ENCODE measurements at regions not wholly inside any gene's neighbourhood (a gene's known extent, or its start where the extent isn't known, plus 50 kb on each side); places are given as distances from the start of the nearest gene placed in this dataset.

DNA sequence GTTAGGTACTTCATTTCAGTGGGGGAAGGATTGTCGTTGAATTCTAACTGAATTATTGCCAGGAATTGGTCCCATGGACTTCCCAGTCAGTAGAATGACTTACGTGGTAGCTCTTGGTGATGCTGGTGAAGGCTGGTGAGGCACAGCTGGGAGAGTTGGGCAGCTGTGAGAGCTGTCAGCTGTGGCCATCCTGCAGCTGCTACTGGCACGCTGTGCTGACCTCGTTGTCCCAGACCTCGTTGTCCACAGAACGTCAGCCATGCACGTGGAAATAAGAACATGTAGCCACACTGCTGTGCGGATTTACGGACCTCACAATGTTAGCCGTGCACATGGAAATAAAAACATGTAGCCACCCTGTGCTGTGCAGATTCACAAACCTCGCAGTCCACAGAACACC lies 102.3 kb downstream of the NPIPB11 start:
- Histone ChIP-seq H3K36me3 (ENCODE audit: control insufficient read depth in 2 of 2, insufficient read depth in 2 of 2, low read length in 1 of 2) (no peaks in the 10 kb centered on the region), H2AFZ (ENCODE audit: control insufficient read depth, low read depth, low read length) (no peak overlapping the region), H3K4me3 (no peak overlapping the region), H3K79me2 (ENCODE audit: control insufficient read depth, insufficient read depth, low read length) (no peaks in the 10 kb centered on the region), H3K4me2 (ENCODE audit: control insufficient read depth, insufficient read depth) (no peak overlapping the region), H3K27ac (ENCODE audit: control insufficient read depth, insufficient read depth) (no peak overlapping the region), H4K20me1 (ENCODE audit: control insufficient read depth, insufficient read depth) (no peaks in the 10 kb centered on the region; the same call in 1 of the 2 replicates), H3K4me1 (ENCODE audit: control insufficient read depth, insufficient read depth, low read length) (no peaks in the 10 kb centered on the region), H3K9ac (ENCODE audit: control insufficient read depth, insufficient read depth, low read length) (no peak overlapping the region), H3K27me3 (replicated peaks in 1 of 2; ENCODE audit: control insufficient read depth in 2 of 2, insufficient read depth in 2 of 2, low read length in 1 of 2) (no peaks in the 10 kb centered on the region), H3K9me3 (replicated peaks; ENCODE audit: control insufficient read depth, insufficient read depth, low read length) (no peaks in the 10 kb centered on the region)
- ChIA-PET RAD21 (ENCODE audit: unreplicated experiment) (no interaction called here), POLR2A (no interaction called here), SMC1A (ENCODE audit: uncharacterized antibody, unreplicated experiment) (no interaction called here), CTCF (no interaction called here)
- ATAC-seq (no peak), DNase-seq (ENCODE audit: low read depth, low spot score) (no peak), FAIRE-seq (no peak)
- WGBS (ENCODE audit: insufficient coverage, insufficient replicate concordance, low lambda C conversion rate, missing lambda C conversion rate), result 20% methylated on average over 11 of the region's 11 CpGs
- no TSS peak for BruUV-seq (replicated peaks)
- TF ChIP-seq CBX3 (IDR thresholded peaks at IDR 0.05; ENCODE audit: borderline replicate concordance, low read depth) (no peak), IKZF1 (conservative IDR thresholded peaks at IDR 0.05) (no peak), KDM1A (IDR thresholded peaks at IDR 0.05; ENCODE audit: borderline replicate concordance) (no peak), MYB (IDR thresholded peaks at IDR 0.05; ENCODE audit: borderline replicate concordance, low read depth, low read length) (no peak), BACH1 (IDR thresholded peaks at IDR 0.05; ENCODE audit: borderline replicate concordance) (no peak), SPI1 (IDR thresholded peaks at IDR 0.05; ENCODE audit: borderline replicate concordance, insufficient read depth, low read depth, low read length) (no peak)
- TF ChIP-seq, protein P1, sequence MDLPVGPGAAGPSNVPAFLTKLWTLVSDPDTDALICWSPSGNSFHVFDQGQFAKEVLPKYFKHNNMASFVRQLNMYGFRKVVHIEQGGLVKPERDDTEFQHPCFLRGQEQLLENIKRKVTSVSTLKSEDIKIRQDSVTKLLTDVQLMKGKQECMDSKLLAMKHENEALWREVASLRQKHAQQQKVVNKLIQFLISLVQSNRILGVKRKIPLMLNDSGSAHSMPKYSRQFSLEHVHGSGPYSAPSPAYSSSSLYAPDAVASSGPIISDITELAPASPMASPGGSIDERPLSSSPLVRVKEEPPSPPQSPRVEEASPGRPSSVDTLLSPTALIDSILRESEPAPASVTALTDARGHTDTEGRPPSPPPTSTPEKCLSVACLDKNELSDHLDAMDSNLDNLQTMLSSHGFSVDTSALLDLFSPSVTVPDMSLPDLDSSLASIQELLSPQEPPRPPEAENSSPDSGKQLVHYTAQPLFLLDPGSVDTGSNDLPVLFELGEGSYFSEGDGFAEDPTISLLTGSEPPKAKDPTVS (IDR thresholded peaks at IDR 0.05; ENCODE audit: low read depth, low read length), result no peak
- TF ChIP-seq, protein P2, sequence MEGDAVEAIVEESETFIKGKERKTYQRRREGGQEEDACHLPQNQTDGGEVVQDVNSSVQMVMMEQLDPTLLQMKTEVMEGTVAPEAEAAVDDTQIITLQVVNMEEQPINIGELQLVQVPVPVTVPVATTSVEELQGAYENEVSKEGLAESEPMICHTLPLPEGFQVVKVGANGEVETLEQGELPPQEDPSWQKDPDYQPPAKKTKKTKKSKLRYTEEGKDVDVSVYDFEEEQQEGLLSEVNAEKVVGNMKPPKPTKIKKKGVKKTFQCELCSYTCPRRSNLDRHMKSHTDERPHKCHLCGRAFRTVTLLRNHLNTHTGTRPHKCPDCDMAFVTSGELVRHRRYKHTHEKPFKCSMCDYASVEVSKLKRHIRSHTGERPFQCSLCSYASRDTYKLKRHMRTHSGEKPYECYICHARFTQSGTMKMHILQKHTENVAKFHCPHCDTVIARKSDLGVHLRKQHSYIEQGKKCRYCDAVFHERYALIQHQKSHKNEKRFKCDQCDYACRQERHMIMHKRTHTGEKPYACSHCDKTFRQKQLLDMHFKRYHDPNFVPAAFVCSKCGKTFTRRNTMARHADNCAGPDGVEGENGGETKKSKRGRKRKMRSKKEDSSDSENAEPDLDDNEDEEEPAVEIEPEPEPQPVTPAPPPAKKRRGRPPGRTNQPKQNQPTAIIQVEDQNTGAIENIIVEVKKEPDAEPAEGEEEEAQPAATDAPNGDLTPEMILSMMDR (IDR thresholded peaks at IDR 0.05 in 2 of 3, conservative IDR thresholded peaks at IDR 0.05 in 1 of 3; ENCODE audit: control insufficient read depth in 2 of 3, extremely low read depth in 1 of 3, insufficient read depth in 1 of 3, low read depth in 3 of 3, low read length in 3 of 3), result no peak
- TF ChIP-seq, protein P3, sequence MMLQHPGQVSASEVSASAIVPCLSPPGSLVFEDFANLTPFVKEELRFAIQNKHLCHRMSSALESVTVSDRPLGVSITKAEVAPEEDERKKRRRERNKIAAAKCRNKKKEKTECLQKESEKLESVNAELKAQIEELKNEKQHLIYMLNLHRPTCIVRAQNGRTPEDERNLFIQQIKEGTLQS (IDR thresholded peaks at IDR 0.05; ENCODE audit: borderline replicate concordance, extremely low read depth, low read depth, low read length), result no peak
- TF ChIP-seq, protein P4, sequence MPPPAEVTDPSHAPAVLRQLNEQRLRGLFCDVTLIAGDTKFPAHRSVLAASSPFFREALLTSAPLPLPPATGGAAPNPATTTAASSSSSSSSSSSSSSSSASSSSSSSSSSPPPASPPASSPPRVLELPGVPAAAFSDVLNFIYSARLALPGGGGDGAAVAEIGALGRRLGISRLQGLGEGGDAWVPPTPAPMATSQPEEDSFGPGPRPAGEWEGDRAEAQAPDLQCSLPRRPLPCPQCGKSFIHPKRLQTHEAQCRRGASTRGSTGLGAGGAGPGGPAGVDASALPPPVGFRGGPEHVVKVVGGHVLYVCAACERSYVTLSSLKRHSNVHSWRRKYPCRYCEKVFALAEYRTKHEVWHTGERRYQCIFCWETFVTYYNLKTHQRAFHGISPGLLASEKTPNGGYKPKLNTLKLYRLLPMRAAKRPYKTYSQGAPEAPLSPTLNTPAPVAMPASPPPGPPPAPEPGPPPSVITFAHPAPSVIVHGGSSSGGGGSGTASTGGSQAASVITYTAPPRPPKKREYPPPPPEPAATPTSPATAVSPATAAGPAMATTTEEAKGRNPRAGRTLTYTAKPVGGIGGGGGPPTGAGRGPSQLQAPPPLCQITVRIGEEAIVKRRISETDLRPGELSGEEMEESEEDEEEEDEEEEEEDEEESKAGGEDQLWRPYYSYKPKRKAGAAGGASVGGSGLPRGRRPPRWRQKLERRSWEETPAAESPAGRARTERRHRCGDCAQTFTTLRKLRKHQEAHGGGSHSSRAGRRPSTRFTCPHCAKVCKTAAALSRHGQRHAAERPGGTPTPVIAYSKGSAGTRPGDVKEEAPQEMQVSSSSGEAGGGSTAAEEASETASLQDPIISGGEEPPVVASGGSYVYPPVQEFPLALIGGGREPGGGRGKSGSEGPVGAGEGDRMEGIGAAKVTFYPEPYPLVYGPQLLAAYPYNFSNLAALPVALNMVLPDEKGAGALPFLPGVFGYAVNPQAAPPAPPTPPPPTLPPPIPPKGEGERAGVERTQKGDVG (CRISPR knock-in tag; IDR thresholded peaks at IDR 0.05), result no peak
- TF ChIP-seq, protein P5, sequence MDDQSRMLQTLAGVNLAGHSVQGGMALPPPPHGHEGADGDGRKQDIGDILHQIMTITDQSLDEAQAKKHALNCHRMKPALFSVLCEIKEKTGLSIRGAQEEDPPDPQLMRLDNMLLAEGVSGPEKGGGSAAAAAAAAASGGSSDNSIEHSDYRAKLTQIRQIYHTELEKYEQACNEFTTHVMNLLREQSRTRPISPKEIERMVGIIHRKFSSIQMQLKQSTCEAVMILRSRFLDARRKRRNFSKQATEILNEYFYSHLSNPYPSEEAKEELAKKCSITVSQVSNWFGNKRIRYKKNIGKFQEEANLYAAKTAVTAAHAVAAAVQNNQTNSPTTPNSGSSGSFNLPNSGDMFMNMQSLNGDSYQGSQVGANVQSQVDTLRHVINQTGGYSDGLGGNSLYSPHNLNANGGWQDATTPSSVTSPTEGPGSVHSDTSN (IDR thresholded peaks at IDR 0.05; ENCODE audit: insufficient replicate concordance, low read depth, low read length), result no peak
- in situ Hi-C loops (cut with MboI) (no loop called here), intact Hi-C loops (cut with micrococcal nuclease; ENCODE audit: unreplicated experiment) (no loop called here)

Data from GM12878 (cell line).